ENCODE measurements at regions not wholly inside any gene's neighbourhood (a gene's known extent, or its start where the extent isn't known, plus 50 kb on each side); places are given as distances from the start of the nearest gene placed in this dataset.
"Not testable (repeated sequence)": the region's sequence is repeated elsewhere in the genome, so short reads cannot be mapped to it uniquely, and the experiment has no call there.

GRCh38 chr7:34390103-34390502 is 267.9 kb upstream of the NPSR1 start:
- DNase-seq (ENCODE audit: low read depth in 2 of 2): no peak

DNA sequence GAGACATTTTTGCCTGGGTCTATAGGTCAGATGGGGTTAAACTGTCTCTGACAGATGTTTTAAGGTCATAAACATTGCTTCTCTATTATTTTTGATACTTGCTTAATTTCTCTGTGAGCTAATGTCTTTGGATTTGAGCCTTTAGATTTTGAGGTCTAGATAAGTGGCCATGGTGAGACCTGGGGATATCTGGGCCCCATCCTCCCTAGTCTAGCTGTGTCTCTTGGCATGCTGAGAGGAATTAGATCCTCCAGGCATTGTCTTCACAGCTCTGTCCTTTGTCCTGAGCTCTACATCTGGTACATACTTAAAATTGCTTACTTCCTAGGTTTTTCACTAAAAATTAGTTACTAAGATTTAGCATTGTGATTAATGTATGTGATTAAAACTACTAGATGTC is 265.0 kb upstream of the NPSR1 start:
- DNase-seq (ENCODE audit: low read depth in 2 of 2): no peak

DNA sequence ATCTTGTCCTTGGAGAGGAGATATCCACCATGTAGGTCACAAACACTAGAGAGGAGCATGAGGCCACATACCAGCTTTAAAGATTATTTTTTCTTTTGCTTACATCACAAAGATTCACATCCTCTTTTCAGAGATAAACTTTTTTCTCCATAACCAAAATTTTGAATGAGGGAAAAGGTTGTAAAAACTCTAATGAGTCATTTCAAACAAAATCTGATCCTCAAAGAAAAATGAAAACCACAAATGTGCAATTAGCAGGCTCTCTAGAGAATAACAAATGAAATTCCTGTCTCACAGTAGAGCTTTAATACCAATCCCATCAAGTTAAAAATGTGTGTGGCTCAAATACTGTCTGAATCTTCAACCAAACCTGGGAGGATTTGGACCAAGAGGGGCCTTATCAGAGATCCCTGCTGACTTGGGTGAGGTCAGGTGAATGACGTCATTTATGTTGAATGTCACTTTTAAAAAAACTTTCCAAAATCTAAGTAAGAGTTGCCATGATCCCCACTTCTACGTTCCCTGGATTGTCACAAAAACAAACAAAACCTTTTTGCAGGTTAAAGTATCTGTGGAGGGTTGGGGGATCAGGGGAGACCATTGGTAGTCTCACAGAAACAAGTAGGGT is 261.5 kb upstream of the NPSR1 start:
- DNase-seq (ENCODE audit: low read depth in 2 of 2): no peak

GRCh38 chr7:34401776-34402175 is 256.2 kb upstream of the NPSR1 start:
- DNase-seq (ENCODE audit: low read depth in 2 of 2): no peak

GRCh38 chr7:34406848-34407530 is 251.0 kb upstream of the NPSR1 start:
- no peak for DNase-seq (ENCODE audit: low read depth in 2 of 2)

GRCh38 chr7:34407586-34407985 is 250.4 kb upstream of the NPSR1 start:
- DNase-seq (ENCODE audit: low read depth in 2 of 2): no peak

DNA sequence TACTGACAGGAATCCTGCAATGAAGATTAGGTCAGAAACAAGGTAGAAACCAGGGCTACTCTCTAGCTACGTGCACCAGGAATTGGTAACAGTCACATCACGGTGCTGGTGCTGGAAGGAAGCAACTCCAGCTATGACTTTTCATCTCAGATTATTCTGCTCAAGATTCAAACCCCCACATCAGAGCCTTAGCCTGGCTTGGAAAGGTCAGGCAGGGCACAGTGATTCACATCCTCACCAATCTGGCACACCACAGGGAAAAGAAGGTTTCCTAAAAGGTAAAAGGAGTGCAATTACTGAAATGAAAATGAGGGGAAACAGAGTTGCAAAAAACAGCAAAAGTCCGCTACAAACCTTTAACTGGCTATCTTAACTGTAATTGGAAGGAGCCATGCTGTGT is 240.2 kb upstream of the NPSR1 start:
- no peak for DNase-seq (ENCODE audit: low read depth in 2 of 2)

- DNase-seq (ENCODE audit: low read depth in 2 of 2): no peak
Measured at GRCh38 chr7:34421526-34421925, 236.5 kb upstream of the NPSR1 start.

DNA sequence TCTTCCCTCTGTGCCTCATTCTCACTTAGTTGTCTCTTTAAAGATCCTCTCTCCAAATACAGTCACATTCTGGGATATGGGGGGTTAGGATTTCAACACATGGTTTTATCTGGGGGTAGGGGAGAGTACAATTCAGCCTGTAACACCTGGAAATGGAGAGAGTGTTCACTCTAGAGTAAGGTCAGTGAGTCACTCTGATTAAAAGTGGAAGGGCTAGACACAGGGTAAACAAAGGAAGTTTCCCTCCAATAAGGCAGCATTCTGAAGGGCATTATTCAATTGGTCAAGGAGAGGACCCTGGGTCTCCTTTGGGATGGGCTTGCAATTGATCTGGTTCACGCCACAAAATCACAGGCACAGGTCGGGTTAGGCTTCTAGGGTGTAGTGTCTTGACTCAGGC is 232.8 kb upstream of the NPSR1 start:
- DNase-seq (ENCODE audit: low read depth in 2 of 2): no peak

DNA sequence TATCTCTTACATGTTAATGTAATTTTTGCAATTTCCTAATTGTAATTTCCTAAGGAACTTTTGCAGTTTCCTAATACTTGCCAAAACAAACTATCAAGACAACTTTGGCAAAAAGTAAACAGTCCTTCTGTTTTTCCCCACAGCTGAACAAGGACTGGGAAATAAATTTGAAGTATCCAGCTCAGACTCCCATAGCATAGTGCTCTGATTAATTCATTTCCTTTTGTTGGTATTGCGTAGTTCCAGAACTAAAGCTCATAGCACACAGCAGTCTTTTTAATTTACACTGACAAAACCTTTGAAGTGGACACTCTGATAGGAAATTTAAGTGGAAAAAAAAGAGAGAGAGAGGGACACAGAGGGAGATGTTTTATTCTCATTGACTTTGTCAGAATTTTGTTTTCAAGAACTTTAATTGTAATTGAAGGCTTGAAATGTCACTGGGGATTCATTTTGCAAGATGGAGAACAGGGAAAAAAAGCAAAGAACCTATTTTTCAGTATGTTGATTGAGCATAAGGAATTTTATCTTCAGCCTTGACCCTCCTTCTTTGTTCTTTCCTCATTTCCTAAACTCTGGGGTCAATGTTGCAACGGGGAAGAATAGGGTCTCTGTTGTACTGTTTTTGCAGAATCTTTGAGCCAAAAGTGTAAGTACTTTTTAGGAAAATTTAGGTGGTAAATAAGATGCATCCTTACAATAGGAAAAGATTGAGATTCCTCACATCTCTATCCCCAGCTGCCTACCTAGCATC is 232.2 kb upstream of the NPSR1 start:
- DNase-seq (ENCODE audit: low read depth in 2 of 2): no peak

GRCh38 chr7:34430456-34430855 is 227.6 kb upstream of the NPSR1 start:
- no peak for DNase-seq (ENCODE audit: low read depth in 2 of 2)

DNA sequence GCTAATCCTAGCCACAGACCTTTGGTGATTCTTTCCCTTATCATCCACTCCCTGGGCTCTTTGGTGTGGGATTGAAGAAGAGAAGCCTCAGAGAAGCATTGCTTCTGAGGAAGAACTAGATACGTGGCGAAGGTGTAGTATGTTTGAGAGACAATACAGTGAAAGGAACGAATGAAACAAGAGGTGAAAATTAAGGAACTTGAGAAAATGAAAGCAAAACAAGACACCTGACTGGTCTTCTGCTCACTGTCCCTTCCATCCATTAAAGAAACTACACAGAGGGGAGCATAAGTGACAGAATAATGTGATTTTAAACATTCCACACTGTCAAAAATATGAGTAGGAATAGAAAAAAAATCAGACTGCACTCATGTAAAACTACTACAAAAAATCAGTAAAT is 219.6 kb upstream of the NPSR1 start:
- DNase-seq (ENCODE audit: low read depth in 2 of 2): no peak

DNA sequence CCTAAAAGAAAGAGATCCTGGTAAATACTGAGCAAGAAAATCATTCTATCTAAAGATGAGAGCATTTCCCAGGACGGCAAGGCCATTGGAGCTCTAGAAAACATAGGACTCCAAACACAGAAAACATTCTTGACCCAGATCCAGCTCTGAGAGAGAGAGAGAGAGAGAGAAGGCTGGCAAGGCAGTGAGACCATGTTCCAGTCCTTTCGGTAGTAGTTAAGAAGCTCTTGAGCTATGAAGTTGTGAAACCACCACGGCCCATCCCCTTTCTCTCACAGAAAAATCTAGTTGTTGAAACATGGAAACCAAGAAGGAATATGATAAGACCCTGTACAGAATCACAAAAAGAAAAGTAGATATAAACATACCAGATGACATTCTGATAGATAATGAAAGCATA is 212.4 kb upstream of the NPSR1 start:
- no peak for DNase-seq (ENCODE audit: low read depth in 2 of 2)

DNA sequence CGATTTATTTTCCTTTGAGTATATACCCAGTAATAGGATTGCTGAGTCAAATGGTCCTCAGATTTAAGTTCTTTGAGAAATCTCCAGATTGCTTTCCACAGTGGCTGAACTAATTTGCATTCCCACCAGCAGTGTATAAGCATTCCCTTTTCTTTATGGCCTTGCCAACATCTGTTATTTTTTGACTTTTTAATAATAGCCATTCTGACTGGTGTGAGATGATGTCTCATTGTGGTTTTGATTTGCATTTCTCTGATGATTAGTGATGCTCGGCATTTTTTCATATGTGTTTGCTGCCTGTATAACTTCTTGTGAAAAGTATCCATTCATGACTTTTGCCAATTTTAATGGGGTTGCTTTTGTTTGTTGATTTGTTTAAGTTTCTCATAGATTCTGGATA is 209.5 kb upstream of the NPSR1 start:
- not testable (repeated sequence) for DNase-seq (ENCODE audit: low read depth in 2 of 2)

GRCh38 chr7:34449765-34450164 is 208.3 kb upstream of the NPSR1 start:
- DNase-seq (ENCODE audit: low read depth in 2 of 2): no peak

GRCh38 chr7:34451183-34451582 is 206.8 kb upstream of the NPSR1 start:
- DNase-seq (ENCODE audit: low read depth in 2 of 2): no peak

DNA sequence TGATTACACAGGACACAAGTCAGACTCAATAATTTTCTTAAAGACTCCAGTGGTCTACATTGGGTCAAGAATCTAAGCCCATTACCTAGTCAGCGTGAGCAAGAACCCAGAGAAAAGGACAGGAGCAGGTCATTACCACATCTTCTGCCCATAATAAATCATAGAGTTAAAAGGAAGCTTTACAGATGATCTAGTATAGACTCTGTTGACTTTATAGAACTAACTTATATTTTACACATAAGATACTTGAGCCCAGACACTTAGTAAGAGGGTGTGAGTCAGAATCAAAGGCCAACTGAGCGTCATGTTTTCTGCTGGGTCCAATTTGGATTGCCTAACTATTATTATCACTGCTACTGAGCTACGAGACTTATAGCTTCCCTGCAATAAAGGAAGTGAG is 206.1 kb upstream of the NPSR1 start:
- DNase-seq (ENCODE audit: low read depth in 2 of 2): no peak

GRCh38 chr7:34452363-34452762 is 205.7 kb upstream of the NPSR1 start:
- DNase-seq (ENCODE audit: low read depth in 2 of 2): no peak

GRCh38 chr7:34453150-34453549 is 204.9 kb upstream of the NPSR1 start:
- DNase-seq (ENCODE audit: low read depth in 2 of 2): no peak

DNA sequence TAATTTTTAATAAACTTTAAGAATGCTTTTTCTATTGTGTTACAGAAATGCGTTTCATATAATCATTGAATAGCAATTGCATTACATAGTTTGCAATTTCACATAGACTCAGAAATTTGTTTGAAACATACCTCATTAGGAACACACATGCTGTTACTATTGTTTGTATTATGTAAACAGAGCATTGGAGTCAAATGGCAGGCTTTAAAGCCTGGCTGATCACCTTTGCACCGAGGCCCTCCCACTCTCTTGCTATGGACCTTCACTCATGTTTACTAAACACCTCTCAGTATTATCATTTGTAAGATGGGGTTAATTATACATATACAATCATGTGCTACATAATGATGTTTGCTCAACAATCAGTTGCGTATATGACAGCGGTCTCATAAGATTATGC is 203.6 kb upstream of the NPSR1 start:
- DNase-seq (ENCODE audit: low read depth in 2 of 2): no peak

DNA sequence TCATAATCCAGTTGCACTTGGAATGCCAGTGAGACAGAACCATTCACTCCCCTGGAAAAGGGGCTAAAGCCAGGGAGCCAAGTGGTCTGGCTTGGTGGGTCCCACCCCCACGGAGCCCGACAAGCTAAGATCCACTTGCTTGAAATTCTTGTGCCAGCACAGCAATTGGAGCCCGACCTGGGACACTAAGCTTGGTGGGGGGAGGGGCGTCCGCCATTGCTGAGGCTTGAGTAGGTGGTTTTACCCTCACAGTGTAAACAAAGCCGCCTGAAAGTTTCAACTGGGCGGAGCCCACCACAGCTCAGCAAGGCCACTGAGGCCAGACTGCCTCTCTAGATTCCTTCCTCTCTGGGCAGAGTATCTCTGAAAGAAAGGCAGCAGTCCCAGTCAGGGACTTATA is 200.7 kb upstream of the NPSR1 start:
- no peak for DNase-seq (ENCODE audit: low read depth in 2 of 2)

DNA sequence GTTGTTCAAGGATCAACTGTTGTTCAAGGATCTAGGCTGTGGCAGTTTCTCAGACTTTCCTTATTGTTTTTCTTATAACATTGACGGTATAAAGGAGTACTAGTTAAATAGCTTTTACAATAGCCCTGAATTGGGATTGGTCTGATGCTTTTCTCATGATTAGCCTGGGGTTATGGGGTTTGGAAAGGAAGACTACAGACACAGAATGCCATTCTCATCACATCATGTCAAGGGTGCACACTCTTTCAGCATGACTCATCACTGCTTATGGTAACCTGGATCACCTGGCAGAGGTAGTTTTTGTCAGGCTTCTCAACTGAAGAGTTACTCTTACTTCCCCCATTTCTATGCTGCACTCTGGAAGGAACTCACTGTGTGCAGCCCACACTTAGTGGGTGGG is 194.2 kb upstream of the NPSR1 start:
- no peak for DNase-seq (ENCODE audit: low read depth in 2 of 2)

GRCh38 chr7:34471844-34472243 is 186.2 kb upstream of the NPSR1 start:
- DNase-seq (ENCODE audit: low read depth in 2 of 2): no peak

All from stimulated activated CD8-positive, alpha-beta memory T cell treated with anti-CD3 and anti-CD28 coated beads, Interleukin-7, amount 100 ng/mL, for 4 hours (primary cell).